HG03139 (cell line): ENCODE measurements at regions not wholly inside any gene's neighbourhood (a gene's known extent, or its start where the extent isn't known, plus 50 kb on each side); places are given as distances from the start of the nearest gene placed in this dataset.

Experiments
- ATAC-seq: cut with Tn5 transposase; IDR thresholded peaks from one replicate; pipeline ENCODE4 v1.9.1; 2021; ENCODE audit not compliant: unreplicated experiment

DNA sequence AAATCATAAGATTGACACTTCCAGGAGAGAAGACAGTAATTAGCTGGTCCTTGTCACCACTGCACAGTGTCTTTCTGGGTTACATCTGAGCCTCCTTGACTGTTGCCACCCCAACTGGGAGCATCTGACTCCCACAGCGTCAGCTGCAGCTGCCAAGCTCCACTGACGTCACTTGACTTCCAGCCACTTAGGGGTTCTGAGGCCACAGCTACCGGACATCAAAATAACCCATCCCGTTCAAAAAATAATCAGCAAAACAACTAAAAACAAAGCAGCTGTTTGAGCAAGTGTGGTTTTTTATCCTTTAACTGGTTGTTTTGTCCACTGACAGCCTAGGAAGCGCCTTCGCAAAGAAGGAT lies 206.5 kb upstream of the AGAP1 start:
- no peak for ATAC-seq

DNA sequence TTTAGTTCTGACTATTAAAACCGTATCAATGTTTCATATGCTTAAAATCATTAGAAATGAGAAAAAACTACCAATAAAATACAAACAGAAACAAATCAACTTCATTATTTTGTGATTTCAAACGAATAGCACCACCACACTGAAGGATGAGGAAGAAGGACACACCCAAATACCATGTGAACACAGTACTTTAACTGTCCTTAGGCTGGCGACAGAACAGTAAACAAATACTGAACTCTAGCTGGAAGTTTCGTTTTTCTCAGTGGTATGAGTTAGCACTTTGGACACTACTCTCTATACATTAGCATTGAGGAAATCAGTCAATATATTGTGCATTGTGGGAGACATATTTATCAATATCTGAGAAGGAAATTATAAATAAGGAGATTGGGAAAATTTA lies 202.4 kb upstream of the AGAP1 start:
- ATAC-seq: no peak

DNA sequence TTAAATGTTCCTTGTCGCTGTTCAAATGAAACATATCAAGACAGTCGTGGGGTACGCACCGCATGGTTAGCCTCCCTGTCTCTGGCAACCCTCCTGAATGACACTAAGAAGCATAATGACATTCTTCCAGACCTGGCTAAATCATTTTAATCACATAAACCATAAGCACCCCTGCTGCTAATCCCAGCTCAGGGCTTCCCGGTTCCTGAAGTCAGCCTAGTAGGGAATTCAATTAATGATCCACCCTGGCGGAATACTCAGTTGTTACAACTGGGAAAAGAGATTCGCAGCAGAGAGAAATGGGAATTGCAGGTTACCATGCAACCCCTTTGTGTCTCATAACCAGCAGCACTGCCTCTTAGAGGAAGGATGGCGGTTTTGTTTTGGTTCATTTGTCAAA lies 200.8 kb upstream of the AGAP1 start:
- no peak for ATAC-seq

DNA sequence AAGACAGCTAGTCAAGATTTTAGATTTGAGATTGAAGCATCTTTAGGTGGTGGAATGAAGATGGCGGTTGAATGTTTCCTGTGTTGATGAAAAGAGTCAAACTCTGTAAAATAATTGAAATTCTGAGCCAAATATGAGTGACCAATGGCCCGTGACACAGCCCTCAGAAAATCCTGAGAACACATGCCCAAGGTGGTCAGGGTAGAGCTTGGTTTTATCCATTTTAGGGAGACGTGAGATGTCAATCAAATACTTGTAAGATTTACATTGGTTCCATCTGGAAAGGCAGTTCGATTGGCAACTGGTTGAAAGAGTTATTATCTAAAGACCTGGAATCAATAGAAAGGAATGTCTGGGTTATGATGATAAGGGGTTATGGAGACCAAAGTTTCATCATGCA lies 198.0 kb upstream of the AGAP1 start:
- no peak for ATAC-seq

DNA sequence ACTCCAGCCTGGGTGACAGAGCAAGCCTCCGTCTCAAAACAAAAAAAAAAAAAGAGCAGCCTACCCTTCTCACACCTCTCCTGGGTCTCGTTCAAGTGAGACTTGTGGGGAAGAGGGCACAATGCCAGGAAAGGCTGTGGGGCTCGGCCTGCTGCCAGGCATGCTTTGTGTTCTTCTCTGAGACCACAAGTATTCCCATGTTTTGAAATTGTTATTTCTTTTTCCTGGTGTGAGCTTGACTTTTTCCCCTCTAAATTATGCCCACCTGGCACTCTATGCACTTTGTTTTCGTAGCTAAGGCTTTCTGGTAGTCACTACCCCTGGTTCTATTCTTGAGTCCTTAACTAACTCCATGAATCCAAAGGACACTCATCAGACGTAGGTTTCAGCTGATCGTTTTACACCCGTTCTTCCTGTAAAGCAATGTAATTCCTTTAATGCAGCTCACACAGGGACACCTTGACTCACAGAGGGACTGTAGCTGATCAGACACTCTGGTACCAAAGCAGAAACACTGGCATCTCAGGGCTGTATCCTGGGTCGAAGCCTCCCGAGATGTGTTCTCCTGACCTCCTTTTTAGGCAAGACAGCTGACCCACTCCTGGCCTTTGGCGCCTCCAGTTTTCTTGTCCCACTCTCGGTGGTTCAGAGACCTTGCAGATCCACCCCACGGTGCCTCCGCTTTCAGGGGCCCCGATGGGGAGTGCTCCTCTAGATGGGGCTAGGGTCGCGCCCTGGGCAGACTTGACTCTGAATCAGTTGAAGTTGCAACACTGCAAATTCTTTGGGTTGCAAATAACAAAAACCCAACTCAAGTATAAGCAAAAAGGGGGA lies 193.3 kb upstream of the AGAP1 start:
- no peak for ATAC-seq

DNA sequence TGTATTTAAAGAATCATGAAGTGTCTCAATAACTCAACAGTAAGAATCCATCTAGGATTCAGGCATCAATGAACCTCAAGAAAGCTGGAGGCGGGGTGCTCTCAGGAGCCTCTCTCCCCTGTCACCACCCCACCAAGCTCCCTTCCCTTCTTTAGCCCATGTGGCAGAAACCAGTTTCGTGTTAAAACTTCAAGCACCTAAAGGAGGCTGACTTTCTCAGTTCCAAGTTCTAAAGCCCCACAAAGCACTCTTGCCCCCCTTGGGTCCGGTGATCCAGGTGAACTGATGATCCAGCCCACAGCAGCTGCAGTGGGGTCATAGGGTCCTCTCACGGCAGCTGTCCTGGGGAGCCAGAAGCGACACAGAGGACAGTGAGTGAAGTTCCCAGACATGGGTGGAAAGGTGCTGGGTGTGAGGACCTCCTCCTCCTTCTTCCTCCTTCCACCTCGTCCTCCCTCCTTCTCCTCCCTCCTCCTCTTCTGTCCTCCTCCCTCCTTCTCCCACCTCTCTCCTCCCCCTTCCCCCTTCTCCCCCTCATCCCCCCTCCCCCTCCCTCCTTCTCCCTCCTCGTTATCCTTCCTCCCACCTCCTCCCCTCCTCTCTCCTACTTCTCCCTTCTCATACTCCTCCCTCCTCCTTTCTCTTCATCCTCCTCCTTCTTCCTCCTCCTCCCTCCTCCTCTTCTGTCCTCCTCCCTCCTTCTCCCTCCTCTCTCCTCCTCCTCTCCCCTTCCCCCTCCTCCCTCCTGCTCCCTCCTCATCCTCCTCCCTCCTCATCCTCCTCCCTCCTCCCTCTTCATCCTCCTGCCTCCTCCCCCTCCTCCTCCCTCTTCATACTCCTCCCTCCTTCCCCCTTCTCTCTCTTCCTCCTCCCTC lies 192.4 kb upstream of the AGAP1 start:
- no peak for ATAC-seq

DNA sequence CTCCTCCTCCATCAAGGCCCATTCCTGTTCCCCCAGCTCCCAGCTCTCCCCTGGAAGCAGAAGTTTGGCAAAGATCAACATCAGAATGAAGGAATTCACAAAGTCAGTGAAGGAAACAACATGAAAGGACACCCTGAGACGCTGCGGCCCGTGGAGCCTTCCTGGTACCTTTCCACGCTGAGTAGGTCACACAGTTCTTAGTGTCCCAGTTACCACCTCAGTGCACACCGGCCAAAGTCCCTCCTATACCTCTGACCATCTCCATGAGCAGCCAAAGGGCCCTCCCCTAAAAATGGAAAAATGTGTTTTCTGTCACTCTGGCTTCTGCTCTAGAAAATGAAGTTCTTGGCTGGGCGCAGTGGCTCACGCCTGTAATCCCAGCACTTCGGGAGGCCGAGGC lies 191.6 kb upstream of the AGAP1 start:
- no peak for ATAC-seq

DNA sequence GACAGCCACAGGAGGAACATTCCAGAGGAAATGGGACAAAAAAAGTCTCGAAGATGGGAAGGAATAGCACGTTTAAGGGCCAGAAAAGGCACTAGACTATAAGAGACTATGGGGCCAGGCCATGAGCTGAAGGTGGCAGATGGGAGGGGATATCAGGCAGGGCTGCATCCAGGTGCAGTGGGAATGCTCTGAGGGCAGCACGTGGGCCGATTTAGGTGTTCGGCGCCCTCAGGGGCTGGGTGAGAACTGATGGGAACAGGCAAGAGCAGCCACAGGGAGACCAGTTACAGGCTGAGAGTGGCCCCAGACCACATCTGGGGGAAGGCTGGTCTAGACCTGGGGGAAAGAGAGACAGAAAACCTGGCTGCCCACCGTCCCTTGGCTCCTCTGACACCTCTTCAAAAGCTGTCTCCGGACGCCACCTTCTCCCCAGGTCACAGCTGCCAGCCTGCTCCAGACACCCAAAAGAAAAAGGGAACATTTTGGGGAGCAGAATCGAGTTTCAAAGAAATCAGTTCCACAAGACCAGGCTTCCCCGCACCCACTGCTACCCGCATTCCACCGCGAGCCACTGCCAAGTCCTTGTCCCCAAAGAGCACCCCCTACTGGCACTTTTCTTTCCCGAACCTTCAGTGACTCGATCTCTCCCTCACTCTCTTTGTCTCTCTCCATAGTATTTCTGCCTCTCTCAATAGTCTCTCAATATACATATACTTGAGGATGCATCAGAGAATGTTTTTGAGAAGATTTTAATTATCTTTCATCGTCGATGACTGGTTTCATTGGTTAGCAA lies 190.1 kb upstream of the AGAP1 start:
- ATAC-seq: no peak

DNA sequence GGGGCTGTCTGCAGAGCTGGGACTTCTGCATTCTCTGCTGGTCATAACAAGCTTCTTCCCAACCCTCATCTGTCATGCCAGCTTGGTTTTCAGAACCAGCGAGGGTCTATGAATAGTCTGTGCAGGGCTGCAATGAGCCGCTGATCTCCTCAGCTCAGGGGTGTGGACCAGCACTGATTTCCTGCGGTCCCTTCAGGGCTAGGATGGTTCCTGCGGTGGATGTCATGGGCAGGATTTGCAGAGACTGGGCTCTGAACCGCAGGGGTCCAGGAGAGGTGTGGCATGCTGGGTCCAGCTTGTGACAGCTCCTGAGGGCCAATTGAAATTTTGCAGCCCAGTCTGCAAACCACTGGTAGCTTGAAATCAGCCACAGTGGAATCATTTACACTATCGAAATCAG lies 188.2 kb upstream of the AGAP1 start:
- no peak for ATAC-seq

DNA sequence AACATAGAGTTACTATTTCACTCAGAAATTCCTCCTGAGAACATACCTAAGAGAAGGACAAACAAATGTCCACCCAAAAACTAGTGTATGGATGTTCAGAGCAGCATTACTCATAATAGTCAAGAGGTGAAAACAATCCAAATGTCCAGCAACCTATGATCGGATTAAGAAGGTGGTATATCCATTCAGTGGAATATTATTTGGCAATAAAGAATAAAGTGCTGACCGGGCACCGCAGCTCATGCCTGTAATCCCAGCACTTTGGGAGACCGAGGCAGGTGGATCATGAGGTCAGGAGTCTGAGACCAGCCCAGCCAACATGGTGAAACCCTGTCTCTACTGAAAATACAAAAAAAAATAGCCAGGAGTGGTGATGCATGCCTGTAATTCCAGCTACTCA lies 182.8 kb upstream of the AGAP1 start:
- no peak for ATAC-seq

DNA sequence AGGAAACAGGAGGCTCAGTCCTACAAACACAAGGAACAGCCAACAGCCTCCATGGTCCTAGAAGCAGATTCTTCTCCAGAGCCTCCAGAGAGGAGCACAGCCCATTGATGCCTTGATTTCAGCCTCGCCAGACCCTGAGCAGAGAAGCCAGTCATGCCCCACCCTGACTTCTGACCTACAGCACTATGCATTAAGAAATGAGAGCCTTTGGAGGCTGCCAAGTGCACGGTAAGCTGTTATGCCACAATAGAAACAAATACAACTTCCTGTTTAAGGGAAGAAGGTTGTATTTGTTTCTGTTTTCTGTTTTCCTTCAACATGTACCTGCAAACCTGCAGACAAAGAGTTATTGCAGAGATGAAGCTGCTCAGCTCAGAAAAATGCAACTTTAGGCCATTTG lies 181.3 kb upstream of the AGAP1 start:
- ATAC-seq: no peak

DNA sequence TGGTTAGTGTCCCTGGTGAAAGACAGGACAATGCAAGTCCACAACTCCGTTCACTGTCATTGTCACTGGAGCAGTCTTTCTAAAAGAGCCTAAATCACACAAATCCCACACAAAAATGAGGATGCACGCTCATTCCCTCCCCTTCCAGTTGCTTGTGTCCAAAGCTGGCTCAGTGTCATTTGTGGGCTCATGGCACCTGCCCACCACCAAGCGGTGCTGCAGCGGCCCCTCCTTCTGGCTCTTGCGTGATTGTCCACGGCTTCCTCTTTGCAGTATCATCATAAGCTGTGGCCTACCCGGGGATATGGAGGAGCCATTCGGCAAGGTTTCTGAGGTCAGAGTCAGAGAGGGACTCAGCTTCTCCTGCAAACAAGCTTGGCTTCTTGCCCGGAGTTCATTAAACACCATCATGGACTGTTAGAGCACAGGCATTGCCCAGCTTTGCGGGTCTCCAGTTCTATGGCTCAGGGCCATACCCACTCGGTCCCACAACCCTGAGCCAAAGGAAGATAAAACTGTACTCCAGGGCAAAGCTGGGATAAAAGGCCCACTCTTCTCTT lies 179.4 kb upstream of the AGAP1 start:
- no peak for ATAC-seq

DNA sequence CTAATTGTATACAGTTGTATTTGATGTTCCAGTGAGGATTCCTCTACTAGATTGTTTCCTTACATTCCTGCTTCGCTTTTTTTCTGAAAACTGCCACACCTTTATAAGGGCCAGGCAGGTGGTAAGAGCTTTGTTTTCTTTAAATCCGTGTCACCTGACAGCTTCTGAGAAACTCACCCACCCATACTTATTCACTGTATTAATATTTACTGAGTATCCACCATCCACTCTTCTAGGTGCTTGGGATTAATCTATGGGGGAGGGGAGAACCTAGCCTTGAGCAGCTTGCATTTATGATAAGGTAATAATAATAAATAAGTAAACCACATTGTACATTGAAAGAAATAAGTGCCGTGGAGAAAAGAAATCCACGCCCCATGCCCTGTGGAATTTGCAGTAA lies 174.7 kb upstream of the AGAP1 start:
- ATAC-seq: no peak

DNA sequence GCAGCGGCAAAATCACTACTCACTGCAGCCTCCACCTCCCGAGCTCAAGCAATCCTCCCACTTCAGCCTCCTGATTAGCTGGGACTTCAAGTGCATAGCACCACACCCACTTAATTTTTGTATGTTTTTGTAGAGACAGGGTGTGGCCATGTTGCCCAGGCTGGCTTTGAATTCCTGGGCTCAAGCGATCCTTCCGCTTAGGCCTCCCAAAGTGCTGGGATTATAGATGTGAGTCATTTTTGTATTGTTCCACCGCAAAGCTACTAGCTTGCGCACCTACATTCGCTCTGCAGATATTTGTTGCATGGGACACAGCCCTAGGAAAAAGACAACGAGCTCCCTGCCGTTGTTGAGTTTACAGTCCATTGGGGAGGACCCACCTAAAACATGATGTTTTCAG lies 173.5 kb upstream of the AGAP1 start:
- no peak for ATAC-seq

DNA sequence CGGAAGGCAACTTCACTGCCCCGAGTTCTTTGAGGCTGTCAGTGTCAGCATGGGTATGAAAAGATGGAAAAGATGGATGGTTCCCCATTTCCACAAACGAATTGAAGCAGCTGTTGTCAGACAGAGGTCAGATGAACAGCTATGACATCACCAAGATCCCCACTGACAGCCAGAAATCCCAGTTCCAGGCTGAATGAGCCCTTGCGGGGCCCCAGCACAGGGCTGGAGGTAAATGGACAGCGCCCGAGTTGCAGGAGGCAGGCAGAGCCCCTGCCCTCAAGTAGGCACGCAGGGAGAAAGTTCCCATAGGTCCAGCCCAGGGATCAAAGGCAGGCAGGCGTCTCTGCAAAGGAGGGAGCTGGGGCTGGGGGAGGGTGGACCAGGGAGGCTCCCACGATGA lies 169.5 kb upstream of the AGAP1 start:
- no peak for ATAC-seq

DNA sequence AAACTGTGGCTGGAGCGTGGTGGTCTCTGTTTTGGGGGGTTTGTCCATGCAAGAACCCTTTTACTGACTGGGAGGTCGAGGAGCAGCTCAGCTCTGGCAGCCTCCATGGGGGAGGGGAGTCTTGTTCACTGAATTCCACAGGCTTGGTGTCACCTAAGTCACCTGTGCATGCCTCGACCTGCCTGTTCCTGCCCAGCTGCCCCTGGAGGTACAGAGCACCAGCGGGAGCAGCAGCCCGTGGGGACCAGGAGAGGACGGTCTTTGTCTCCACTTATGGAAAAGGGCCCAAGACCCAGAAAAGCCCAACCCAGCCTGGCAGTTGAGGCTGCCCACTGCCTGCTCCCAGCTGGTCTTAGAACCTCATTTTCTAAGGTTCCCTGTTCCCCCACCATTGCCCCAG lies 168.7 kb upstream of the AGAP1 start:
- no peak for ATAC-seq

DNA sequence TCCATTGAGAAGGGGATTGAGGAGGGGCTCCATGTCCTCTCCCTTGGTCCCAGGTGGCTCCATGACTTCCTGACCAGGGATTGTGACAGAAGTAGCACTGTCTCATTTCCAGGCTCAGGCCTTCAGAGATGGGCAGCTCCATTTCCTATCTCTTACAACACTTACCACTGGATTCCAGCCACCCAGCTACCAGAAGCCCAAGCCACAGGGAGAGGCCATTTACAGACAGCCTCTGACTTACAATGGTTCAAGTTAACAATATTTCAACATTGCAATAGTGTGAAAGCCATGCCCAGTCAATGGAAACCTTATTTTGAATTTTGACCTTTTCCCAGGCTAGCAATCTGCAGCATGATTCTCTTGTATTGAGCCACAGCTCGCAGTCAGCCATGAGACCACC lies 164.9 kb upstream of the AGAP1 start:
- ATAC-seq: no peak

DNA sequence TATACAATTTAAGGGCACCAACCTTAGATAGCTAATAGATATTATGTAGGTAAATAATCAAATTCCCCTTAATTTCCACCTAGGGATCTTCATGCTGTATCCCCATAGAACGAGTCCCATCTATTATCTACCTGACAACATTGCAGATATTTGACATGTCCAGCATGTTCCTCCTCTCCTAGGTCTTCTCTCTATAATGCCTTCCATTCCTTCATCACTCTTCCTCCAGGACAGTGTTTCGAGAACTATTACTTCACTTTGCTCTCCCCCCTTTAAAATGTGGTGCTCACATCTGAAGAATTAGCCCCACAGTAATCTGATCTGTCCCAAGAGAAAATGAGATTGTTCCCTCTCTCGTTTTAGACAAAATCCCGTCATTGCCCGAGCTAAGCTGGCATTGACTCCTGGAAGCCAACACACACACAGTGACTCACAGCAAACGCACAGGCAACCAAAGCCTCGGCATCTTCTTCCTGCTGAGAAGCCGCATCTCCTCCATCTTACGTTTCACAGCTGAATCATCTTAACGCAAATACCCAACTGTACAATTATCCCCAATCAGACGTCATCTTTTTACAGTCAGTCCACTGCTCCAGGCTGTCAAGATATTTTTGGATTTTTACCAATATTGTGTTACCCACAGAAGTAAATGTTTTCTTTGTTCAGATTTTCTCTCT lies 162.9 kb upstream of the AGAP1 start:
- ATAC-seq: no peak

DNA sequence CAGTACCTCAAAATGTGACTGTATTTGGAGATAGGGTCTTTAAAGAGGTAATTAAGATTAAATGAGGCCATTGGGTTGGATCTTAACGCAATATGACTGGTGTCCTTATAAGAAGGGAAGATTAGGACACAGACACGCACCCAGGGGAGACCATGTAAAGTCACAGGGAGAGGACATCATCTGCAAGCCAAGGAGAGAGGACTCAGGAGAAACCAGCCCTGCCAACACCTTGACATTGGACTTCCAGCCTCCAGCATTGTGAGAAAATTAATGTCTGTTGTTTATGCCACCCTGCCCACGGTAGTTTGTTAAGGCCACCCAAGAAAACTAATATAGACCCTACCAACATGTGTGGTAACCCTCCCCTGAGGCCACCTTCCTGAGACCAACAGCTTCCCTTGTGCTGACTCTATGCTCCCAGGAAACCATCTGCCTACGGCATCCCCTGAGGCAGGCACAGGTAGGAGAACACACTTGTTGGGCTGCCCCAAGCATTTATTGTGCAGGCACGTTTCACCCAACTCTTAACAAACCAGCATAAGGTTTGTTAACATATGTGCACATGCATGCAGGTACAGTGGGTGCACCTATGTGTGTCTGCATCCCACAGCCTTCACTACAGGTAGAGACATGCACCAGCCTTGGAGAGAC lies 161.5 kb upstream of the AGAP1 start:
- ATAC-seq: no peak

DNA sequence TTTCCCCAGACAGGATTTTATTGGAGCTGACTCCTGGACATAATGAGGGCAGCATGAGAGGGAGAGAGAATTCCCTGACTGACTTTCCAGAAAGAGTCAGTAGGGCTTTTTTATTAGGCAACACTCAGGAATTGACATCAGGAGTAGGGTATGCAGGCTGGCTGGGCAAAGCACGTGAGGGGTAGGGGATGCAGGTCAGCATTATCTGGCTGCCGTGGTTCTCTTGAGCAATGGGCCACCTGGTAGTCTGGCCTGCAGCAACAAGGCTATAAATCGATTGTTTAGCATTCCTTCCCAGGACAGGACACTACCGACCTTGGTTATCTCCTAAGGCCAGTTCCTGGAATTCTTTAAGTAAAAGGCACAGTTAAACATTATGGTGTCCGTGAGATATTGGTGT lies 160.8 kb upstream of the AGAP1 start:
- ATAC-seq: no peak
